ENCODE measurements at regions not wholly inside any gene's neighbourhood (a gene's known extent, or its start where the extent isn't known, plus 50 kb on each side); places are given as distances from the start of the nearest gene placed in this dataset.
"Not testable (repeated sequence)": the region's sequence is repeated elsewhere in the genome, so short reads cannot be mapped to it uniquely, and the experiment has no call there.

- H3K4me3 ChIP-seq (ENCODE audit: low read depth, low read length); H3K36me3 ChIP-seq (ENCODE audit: control insufficient read depth in 2 of 2, insufficient read depth in 1 of 2, low read length in 2 of 2); CTCF ChIA-PET; H3K27ac ChIP-seq (ENCODE audit: extremely low read depth, low read depth, low read length); H3K4me1 ChIP-seq (ENCODE audit: control insufficient read depth, insufficient read depth, low read length); H3K9me3 ChIP-seq (ENCODE audit: control insufficient read depth, insufficient read depth, low read depth, low read length): not testable (repeated sequence)
- POLR2A ChIA-PET: interaction anchor here (0.6 kb wide), 1 partner anchor 10 kb away, joined by 6 read pairs; no protein-coding TSS in a partner anchor
Observed at GRCh38 chr5:98393205-98393604, 380.3 kb upstream of the RGMB start.

DNA sequence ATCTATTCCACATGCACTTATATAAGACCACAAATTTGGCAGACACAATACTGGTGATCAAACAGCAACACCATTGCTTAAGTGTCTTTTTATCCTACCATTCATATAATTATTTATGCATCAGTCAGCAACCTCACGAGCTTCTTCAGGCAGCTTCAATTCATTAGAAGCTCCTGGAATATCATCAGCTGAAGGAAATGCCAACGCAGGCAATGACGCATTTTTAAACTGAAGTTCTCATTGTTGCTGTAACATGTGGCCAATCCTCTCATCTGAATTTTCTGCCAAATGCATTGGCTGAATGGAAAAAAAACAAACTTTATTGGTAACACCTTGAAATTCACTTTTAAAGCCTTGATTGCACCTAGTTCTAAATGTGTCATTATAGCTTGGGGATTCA, 376.4 kb upstream of the RGMB start:
- TF ChIP-seq SETDB1 (IDR thresholded peaks at IDR 0.05; ENCODE audit: insufficient read length, low read length) (no peak), ZNF214 (tag by site-specific recombination; IDR thresholded peaks at IDR 0.05; ENCODE audit: borderline replicate concordance) (no peak), SP2 (tag by site-specific recombination; IDR thresholded peaks at IDR 0.05) (no peak), ZXDB (tag by site-specific recombination; IDR thresholded peaks at IDR 0.05) (no peak), KLF9 (tag by site-specific recombination; IDR thresholded peaks at IDR 0.05; ENCODE audit: low read depth) (no peak), SP7 (tag by site-specific recombination; IDR thresholded peaks at IDR 0.05) (no peak), ZIC2 (tag by site-specific recombination; IDR thresholded peaks at IDR 0.05) (no peak), ZNF174 (tag by site-specific recombination; IDR thresholded peaks at IDR 0.05) (no peak), ZNF548 (tag by site-specific recombination; IDR thresholded peaks at IDR 0.05) (no peak), ZNF223 (tag by site-specific recombination; IDR thresholded peaks at IDR 0.05) (no peak), ZNF561 (tag by site-specific recombination; IDR thresholded peaks at IDR 0.05; ENCODE audit: borderline replicate concordance) (no peak), TCF7L2 (IDR thresholded peaks at IDR 0.05; ENCODE audit: borderline replicate concordance, low read depth, low read length) (no peak), ZNF248 (tag by site-specific recombination; IDR thresholded peaks at IDR 0.05) (no peak), ZNF776 (tag by site-specific recombination; IDR thresholded peaks at IDR 0.05; ENCODE audit: borderline replicate concordance) (no peak)
- TF ChIP-seq, protein P1, sequence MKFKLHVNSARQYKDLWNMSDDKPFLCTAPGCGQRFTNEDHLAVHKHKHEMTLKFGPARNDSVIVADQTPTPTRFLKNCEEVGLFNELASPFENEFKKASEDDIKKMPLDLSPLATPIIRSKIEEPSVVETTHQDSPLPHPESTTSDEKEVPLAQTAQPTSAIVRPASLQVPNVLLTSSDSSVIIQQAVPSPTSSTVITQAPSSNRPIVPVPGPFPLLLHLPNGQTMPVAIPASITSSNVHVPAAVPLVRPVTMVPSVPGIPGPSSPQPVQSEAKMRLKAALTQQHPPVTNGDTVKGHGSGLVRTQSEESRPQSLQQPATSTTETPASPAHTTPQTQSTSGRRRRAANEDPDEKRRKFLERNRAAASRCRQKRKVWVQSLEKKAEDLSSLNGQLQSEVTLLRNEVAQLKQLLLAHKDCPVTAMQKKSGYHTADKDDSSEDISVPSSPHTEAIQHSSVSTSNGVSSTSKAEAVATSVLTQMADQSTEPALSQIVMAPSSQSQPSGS (tag by site-specific recombination; IDR thresholded peaks at IDR 0.05; ENCODE audit: low read depth): no peak
- no peak overlapping the region for H3K27ac ChIP-seq (ENCODE audit: extremely low read depth, low read depth, low read length)
- H3K36me3 ChIP-seq (ENCODE audit: control insufficient read depth in 2 of 2, insufficient read depth in 1 of 2, low read length in 2 of 2): no peaks in the 10 kb centered on the region
- CTCF ChIA-PET: no interaction called here
- H3K9me3 ChIP-seq (ENCODE audit: control insufficient read depth, insufficient read depth, low read depth, low read length): no peaks in the 10 kb centered on the region; the same call in 1 of the 2 replicates
- no peaks in the 10 kb centered on the region for H3K4me1 ChIP-seq (ENCODE audit: control insufficient read depth, insufficient read depth, low read length)
- H3K4me3 ChIP-seq (ENCODE audit: low read depth, low read length): no peak overlapping the region
- POLR2A ChIA-PET: no interaction called here

DNA sequence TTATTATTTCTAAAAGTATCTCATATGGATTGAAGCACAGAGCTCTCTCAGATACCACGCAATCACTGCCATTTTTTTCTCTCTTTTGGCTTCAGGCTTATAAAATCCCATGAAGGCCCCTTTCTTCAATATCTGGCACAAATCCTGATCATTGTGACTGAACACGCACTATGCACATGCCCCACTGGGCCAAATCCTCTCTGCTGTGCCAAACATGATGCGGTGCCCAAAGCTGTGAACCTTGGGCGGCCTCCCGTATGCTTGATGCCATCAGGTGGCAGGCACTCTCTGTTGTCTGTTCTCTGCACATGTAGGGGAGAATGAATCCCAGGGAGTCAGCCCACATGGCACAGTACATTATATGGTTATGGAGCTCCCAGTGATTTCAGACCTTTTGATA, 375.0 kb upstream of the RGMB start:
- TF ChIP-seq ZSCAN23 (tag by site-specific recombination; IDR thresholded peaks at IDR 0.05) (no peak), ZNF169 (tag by site-specific recombination; IDR thresholded peaks at IDR 0.05) (no peak), ZNF416 (tag by site-specific recombination; IDR thresholded peaks at IDR 0.05) (no peak), ZBTB17 (tag by site-specific recombination; IDR thresholded peaks at IDR 0.05) (no peak), ZNF560 (tag by site-specific recombination; IDR thresholded peaks at IDR 0.05; ENCODE audit: borderline replicate concordance) (no peak), ZNF510 (tag by site-specific recombination; IDR thresholded peaks at IDR 0.05; ENCODE audit: insufficient replicate concordance) (no peak), ZSCAN4 (tag by site-specific recombination; IDR thresholded peaks at IDR 0.05) (no peak), MEIS1 (CRISPR knock-in tag; IDR thresholded peaks at IDR 0.05; ENCODE audit: borderline replicate concordance) (no peak), ZXDB (tag by site-specific recombination; IDR thresholded peaks at IDR 0.05) (no peak)
- ChIA-PET POLR2A (no interaction called here), CTCF (interaction anchor here (1.0 kb wide), 1 partner anchor 21 kb away, joined by 4 read pairs; no protein-coding TSS in a partner anchor)
- H3K27ac ChIP-seq (ENCODE audit: extremely low read depth, low read depth, low read length): no peak overlapping the region
- no peak overlapping the region for H3K4me3 ChIP-seq (ENCODE audit: low read depth, low read length)
- H3K9me3 ChIP-seq (ENCODE audit: control insufficient read depth, insufficient read depth, low read depth, low read length): no peaks in the 10 kb centered on the region; the same call in 1 of the 2 replicates
- no peaks in the 10 kb centered on the region for H3K36me3 ChIP-seq (ENCODE audit: control insufficient read depth in 2 of 2, insufficient read depth in 1 of 2, low read length in 2 of 2)
- no peaks in the 10 kb centered on the region for H3K4me1 ChIP-seq (ENCODE audit: control insufficient read depth, insufficient read depth, low read length)
